Gastroesophageal sphincter (tissue), 4 donors: ENCODE measurements at regions not wholly inside any gene's neighbourhood (a gene's known extent, or its start where the extent isn't known, plus 50 kb on each side); places are given as distances from the start of the nearest gene placed in this dataset.

Source experiments
- ATAC-seq: fragments of 150-250 bp; one replicate; pipeline ENCODE4 v1.9.1; 2016; ENCODE audit warnings: mild to moderate bottlenecking, moderate library complexity
- H3K27ac ChIP-seq, 4 donors: fragments of 200-600 bp; sonication (generic) in 3 of 4; 1 replicate in 3 of 4; 2 replicates in 1 of 4; pipeline ENCODE4 v1.5.1; 2016 to 2019
- H3K27me3 ChIP-seq: fragments of 200-600 bp; sonication (generic); one replicate; pipeline ENCODE4 v1.5.1; 2019
- H3K36me3 ChIP-seq, 2 donors: fragments of 200-600 bp; sonication (generic); one replicate each; pipeline ENCODE4 v1.5.1; 2019; ENCODE audit warnings: control low read depth in 1 of 2
- H3K4me1 ChIP-seq, 3 donors: fragments of 200-600 bp; sonication (generic); 1 replicate in 2 of 3; 2 replicates in 1 of 3; pipeline ENCODE4 v1.5.1; 2016 to 2019; ENCODE audit warnings: control low read depth in 2 of 3
- H3K4me3 ChIP-seq, 2 donors: fragments of 200-600 bp; sonication (generic); one replicate each; pipeline ENCODE4 v1.5.1; 2019; ENCODE audit warnings: mild to moderate bottlenecking in 1 of 2, moderate library complexity in 1 of 2
- H3K9me3 ChIP-seq, 3 donors: fragments of 200-600 bp; sonication (generic); one replicate each; pipeline ENCODE4 v1.5.1; 2017 to 2019; ENCODE audit warnings: control low read depth in 2 of 3
- CTCF ChIP-seq, 4 experiments: fragments of 200-600 bp in 2 of 4; fragments of 450-650 bp in 2 of 4; sonication (generic) in 1 of 4; IDR thresholded peaks; one replicate each; pipeline ENCODE4 v1.5.1; 2017 to 2019; ENCODE audit warnings: antibody characterized with exemption in 4 of 4, mild to moderate bottlenecking in 2 of 4, moderate library complexity in 2 of 4
- EP300 ChIP-seq: sonication (generic); formaldehyde crosslinking; IDR thresholded peaks from one replicate; pipeline ENCODE4 v1.6.1; 2017; ENCODE audit warnings: antibody characterized with exemption, mild to moderate bottlenecking
- POLR2A ChIP-seq, 2 donors: fragments of 450-650 bp; IDR thresholded peaks; one replicate each; pipeline ENCODE4 v1.6.1; 2017; ENCODE audit warnings: antibody characterized with exemption in 2 of 2, mild to moderate bottlenecking in 2 of 2, moderate library complexity in 1 of 2
- POLR2AphosphoS5 ChIP-seq: sonication (generic); formaldehyde crosslinking; IDR thresholded peaks from one replicate; pipeline ENCODE4 v1.6.1; 2017; ENCODE audit warnings: antibody characterized with exemption
- WGBS, 2 donors: methylation state at CpG; one replicate each; pipeline ENCODE4 v1.1.5; 2018; ENCODE audit warnings: low coverage in 1 of 2; 5-methylcytosine and 5-hydroxymethylcytosine counted together

DNA sequence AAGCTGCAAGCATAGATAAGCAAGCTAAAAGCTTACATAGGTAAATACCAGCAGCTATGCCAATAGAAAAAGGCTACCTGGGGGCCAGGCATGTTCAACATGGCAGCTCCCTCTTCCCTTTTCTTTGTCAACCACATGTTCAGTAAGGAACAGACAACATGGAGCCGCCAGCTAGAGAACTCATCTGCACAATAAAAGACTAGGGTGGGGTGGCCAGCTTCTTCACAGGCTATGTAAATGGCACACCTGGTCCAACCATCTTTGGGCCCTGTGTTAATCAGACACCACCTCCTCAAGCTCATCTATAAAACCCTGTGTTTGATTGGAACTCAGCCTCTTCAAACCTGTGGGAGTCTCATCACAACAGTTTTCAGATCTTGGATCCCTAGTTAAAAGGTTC lies 129.7 kb upstream of the TMPO start:
- Histone ChIP-seq H3K9me3 (no peaks in the 10 kb centered on the region), H3K27ac (no peak overlapping the region), H3K36me3 (no peaks in the 10 kb centered on the region), H3K27me3 (no peaks in the 10 kb centered on the region), H3K4me3 (no peak overlapping the region), H3K4me1 (no peaks in the 10 kb centered on the region)
- TF ChIP-seq POLR2AphosphoS5 (no peak), CTCF (IDR thresholded peaks at IDR 0.05) (no peak), EP300 (no peak), POLR2A (IDR thresholded peaks at IDR 0.05) (no peak)
- no peak for ATAC-seq
- WGBS, 2 donors, result 100% methylated on average over 1 of the region's 1 CpG

DNA sequence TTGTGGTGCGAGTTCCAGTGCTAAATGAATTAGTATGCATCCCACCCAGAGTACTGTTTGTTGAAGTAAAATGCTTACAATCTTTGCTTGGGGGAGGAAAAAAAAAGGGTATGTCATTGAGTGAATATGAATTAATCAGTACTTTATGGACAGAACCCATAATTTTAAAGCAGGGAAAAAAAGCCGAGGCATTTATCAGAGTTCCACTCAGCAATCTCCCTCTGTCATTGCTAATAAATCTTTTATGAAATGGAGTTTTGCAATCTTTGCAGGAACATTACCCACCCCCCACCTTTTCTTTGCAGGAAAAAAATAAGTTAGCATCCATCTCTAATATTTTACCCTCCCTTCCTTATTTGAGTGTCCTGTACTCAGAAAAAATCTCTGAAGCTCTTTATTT lies 127.9 kb upstream of the TMPO start:
- H3K9me3 ChIP-seq, result no peaks in the 10 kb centered on the region
- WGBS, 2 donors, result 64 to 67% methylated on average over 2 of the region's 2 CpGs

GRCh38 chr12:98388126-98388525 lies 127.3 kb upstream of the TMPO start:
- H3K4me1 ChIP-seq, result no peaks in the 10 kb centered on the region
- H3K36me3 ChIP-seq, result no peaks in the 10 kb centered on the region
- H3K9me3 ChIP-seq, result no peaks in the 10 kb centered on the region
- ATAC-seq, result no peak
- 53 to 76% methylated on average over 7 to 9 of the region's 10 CpGs for WGBS, 2 donors
- no peak overlapping the region for H3K27ac ChIP-seq
- no peaks in the 10 kb centered on the region for H3K27me3 ChIP-seq
- no peak overlapping the region for H3K4me3 ChIP-seq
- TF ChIP-seq EP300 (no peak), CTCF (IDR thresholded peaks at IDR 0.05) (no peak), POLR2A (IDR thresholded peaks at IDR 0.05) (no peak), POLR2AphosphoS5 (no peak)

More for the DNA sequence above, 127.9 kb upstream of the TMPO start:
- no peak for ATAC-seq
- Histone ChIP-seq H3K27me3 (no peaks in the 10 kb centered on the region), H3K36me3 (no peaks in the 10 kb centered on the region), H3K27ac (no peak overlapping the region), H3K4me1 (no peaks in the 10 kb centered on the region), H3K4me3 (no peak overlapping the region)
- TF ChIP-seq POLR2A (IDR thresholded peaks at IDR 0.05) (no peak), CTCF (IDR thresholded peaks at IDR 0.05) (no peak), POLR2AphosphoS5 (no peak), EP300 (no peak)

GRCh38 chr12:98389593-98389992 lies 125.8 kb upstream of the TMPO start:
- no peak overlapping the region for H3K4me3 ChIP-seq
- TF ChIP-seq POLR2AphosphoS5, result no peak
- TF ChIP-seq CTCF (IDR thresholded peaks at IDR 0.05), result no peak
- TF ChIP-seq EP300, result no peak
- no peak for TF ChIP-seq POLR2A (IDR thresholded peaks at IDR 0.05)
- WGBS, 2 donors, result 86 to 100% methylated on average over 1 to 2 of the region's 2 CpGs
- H3K9me3 ChIP-seq, result no peaks in the 10 kb centered on the region
- H3K27ac ChIP-seq, result no peak overlapping the region
- no peaks in the 10 kb centered on the region for H3K36me3 ChIP-seq
- ATAC-seq, result no peak
- H3K27me3 ChIP-seq, result no peaks in the 10 kb centered on the region
- no peaks in the 10 kb centered on the region for H3K4me1 ChIP-seq

- Histone ChIP-seq H3K27ac (peak overlapping the region in 2 of 4 donors; percentile 8 to 58), H3K36me3 (no peaks in the 10 kb centered on the region), H3K4me1 (no peaks in the 10 kb centered on the region), H3K4me3 (peak overlapping the region; percentile 42 to 48), H3K9me3 (no peaks in the 10 kb centered on the region), H3K27me3 (no peaks in the 10 kb centered on the region)
- ATAC-seq, result peak; percentile 93
- WGBS, 2 donors, result 24 to 29% methylated on average over 13 to 23 of the region's 33 CpGs
- TF ChIP-seq POLR2AphosphoS5 (no peak), POLR2A (IDR thresholded peaks at IDR 0.05) (no peak), CTCF (IDR thresholded peaks at IDR 0.05) (peak; percentile 83 to 91 (median 87)), EP300 (no peak)
Measured at GRCh38 chr12:98397323-98398105, 117.9 kb upstream of the TMPO start.
